Small intestine (tissue), 7 donors: ENCODE measurements at regions not wholly inside any gene's neighbourhood (a gene's known extent, or its start where the extent isn't known, plus 50 kb on each side); places are given as distances from the start of the nearest gene placed in this dataset.

Experiments
- DNase-seq, 2 donors: peaks; one replicate each; pipeline versions ENCODE4 v3.0.0 to v3.0.0-alpha.2; 2013
- FAIRE-seq: peaks from 2 replicates; lab custom pipeline; 2012; peaks lifted over from hg19 to GRCh38; lab: Jason Lieb, UNC
- H3K27ac ChIP-seq, 3 donors: one replicate each; pipeline ENCODE4 v1.5.1; 2013; ENCODE audit warnings: low read length in 2 of 3, mild to moderate bottlenecking in 2 of 3, control low read depth in 1 of 3, inconsistent platforms in 1 of 3, low read depth in 1 of 3, moderate library complexity in 1 of 3
- H3K27me3 ChIP-seq, 3 donors: one replicate each; pipeline ENCODE4 v1.6.1; 2013; ENCODE audit warnings: low read length in 3 of 3, inconsistent platforms in 1 of 3; ENCODE audit not compliant: control insufficient read depth in 3 of 3, insufficient read depth in 3 of 3
- H3K36me3 ChIP-seq, 3 donors: one replicate each; pipeline ENCODE4 v1.6.1; 2013; ENCODE audit warnings: low read length in 3 of 3, inconsistent platforms in 1 of 3, low read depth in 1 of 3, mild to moderate bottlenecking in 1 of 3, moderate library complexity in 1 of 3; ENCODE audit not compliant: control insufficient read depth in 3 of 3, insufficient read depth in 2 of 3
- H3K4me1 ChIP-seq, 3 donors: one replicate each; pipeline ENCODE4 v1.6.1; 2013; ENCODE audit warnings: low read length in 2 of 3, inconsistent platforms in 1 of 3, low read depth in 1 of 3, mild to moderate bottlenecking in 1 of 3, moderate library complexity in 1 of 3; ENCODE audit not compliant: control insufficient read depth in 3 of 3, insufficient read depth in 2 of 3
- H3K4me3 ChIP-seq, 3 donors: one replicate each; pipeline ENCODE4 v1.5.1; 2013; ENCODE audit warnings: low read length in 3 of 3, control low read depth in 1 of 3, inconsistent platforms in 1 of 3, low read depth in 1 of 3, mild to moderate bottlenecking in 1 of 3, moderate library complexity in 1 of 3
- H3K9me3 ChIP-seq, 2 donors: one replicate each; pipeline ENCODE4 v1.6.1; 2013; ENCODE audit warnings: low read depth in 1 of 2, low read length in 1 of 2; ENCODE audit not compliant: control insufficient read depth in 2 of 2, insufficient read depth in 1 of 2
- WGBS, 3 donors: extraction: QIAGEN DNeasy Blood & Tissue Kit; methylation state at CpG; one replicate each; pipeline ENCODE4 v1.1.7; 2013; 5-methylcytosine and 5-hydroxymethylcytosine counted together
- donor health status: healthy with polysubstance abuse.
- donor health status: control.
- donor health status: control.
- donor health status: Bipolar disorder and iron deficiency.
- donor health status: healthy.

DNA sequence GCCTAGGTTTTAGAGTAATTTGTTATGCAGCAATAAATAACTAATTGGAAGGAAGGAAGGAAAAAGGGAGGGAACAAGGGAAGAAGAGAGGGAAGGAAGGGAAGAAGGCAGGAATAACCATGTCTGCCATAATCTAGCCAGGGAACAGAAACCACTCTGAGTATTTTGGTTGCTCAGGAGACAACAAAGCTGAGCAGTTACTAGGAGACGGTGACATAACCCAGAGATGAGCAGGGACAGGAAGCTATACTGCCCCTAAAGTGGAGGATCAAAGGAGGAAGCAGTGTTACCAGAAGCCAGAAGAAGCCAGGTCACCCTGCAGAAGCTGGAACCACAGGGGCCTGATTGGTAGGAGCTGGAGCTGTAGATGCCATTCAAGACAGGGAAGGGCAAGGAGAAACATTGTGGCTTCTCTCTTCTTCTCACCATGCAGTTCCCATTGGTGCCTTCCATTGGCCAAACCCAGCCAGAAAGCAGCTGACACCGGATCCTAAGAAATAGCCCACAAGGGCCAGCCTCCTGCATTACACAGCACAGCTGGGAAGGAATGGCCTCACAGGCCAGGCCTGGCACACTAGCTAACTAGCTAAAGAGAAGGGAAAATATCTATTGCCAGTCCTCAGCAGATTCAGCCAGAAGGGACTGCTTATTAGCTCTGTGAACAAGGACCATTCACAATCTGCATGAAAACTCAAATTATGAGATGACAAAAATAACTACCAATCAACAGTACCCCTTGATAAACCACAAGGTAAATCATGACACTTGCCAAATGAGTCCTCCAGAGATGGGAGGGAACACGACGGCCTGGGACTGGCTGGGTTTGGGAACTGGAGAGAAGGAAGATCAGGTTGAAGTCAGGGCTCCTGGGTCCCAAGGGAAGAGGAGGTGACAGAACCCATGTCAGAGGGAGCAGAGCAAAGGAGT, 184.5 kb upstream of the NFE2L3 start:
- Histone ChIP-seq H3K9me3 (no peaks in the 10 kb centered on the region), H3K27ac (peak overlapping the region in 1 of 3 donors; percentile 58), H3K36me3 (no peaks in the 10 kb centered on the region), H3K4me1 (no peaks in the 10 kb centered on the region), H3K4me3 (no peak overlapping the region), H3K27me3 (no peaks in the 10 kb centered on the region)
- no peak for FAIRE-seq
- DNase-seq, result no peak
- WGBS, 3 donors, result 77 to 78% (median 77%) methylated on average over 4 of the region's 4 CpGs

DNA sequence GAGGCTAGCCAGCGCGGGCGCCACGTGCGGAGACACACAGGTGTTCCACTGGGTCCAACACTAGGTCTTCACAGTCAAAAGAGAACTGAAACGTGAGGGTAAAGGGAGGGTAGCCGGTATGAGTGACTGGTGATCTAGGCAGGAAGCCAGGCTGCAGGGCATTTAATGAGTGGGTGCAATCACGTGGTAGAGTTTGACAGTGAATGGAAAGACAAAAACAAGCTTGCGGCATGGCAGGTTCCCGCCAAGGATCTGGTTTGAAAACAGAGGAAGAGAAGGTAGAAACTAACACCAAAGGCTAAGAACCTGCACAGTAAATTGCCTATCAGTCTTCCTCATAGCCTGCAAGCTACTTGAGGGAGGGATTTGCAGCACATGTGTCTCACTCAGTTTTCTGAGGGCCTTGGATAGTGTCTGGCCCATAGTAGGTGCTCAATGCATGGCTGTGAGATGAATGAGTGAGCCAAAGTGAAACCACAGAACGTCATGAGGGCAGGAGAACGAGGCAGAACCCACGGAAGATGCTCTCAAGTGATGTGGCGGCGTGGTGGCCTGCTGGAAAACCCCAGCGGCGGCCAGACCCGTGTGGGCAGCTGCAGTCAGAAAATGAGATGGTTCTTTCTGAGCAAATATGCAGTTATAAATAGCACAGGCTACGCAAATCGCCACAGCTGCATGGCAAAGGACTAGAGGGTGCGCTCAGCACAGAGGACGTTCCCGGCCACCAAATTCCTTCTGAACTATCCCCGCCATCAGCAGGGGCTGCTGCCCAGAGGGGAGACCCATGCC, 183.6 kb upstream of the NFE2L3 start:
- Histone ChIP-seq H3K27me3 (no peaks in the 10 kb centered on the region), H3K4me1 (no peaks in the 10 kb centered on the region), H3K9me3 (no peaks in the 10 kb centered on the region), H3K27ac (peak overlapping the region in 1 of 3 donors; percentile 81), H3K36me3 (no peaks in the 10 kb centered on the region), H3K4me3 (no peak overlapping the region)
- WGBS, 3 donors, result 69 to 79% (median 70%) methylated on average over 24 of the region's 24 CpGs
- no peak for DNase-seq
- FAIRE-seq, result no peak

DNA sequence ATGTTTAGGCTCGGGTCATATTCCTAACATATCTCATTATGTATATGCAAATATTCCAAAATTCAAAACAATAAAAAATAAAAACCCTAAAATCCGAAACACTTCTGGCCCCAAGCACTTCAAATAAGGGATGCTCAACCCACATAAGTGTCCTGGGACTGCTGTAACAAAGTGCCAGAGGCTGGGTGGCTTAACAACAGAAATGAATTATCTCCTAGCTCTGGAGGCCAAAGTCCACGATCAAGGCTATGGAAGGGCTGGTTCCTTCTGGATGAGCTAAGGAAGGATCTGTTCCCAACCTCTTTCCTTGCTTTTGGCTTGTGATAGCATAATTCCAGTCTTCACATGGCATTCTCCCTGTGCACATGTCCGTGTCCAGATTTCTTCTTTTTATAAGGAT, 181.6 kb upstream of the NFE2L3 start:
- H3K4me3 ChIP-seq, result no peak overlapping the region
- 61 to 82% (median 74%) methylated on average over 4 of the region's 4 CpGs for WGBS, 3 donors
- no peak for FAIRE-seq
- H3K27ac ChIP-seq, result no peak overlapping the region
- H3K4me1 ChIP-seq, result no peaks in the 10 kb centered on the region
- peak in 1 of 2 donors; percentile 71 for DNase-seq
- no peaks in the 10 kb centered on the region for H3K9me3 ChIP-seq
- H3K36me3 ChIP-seq, result no peaks in the 10 kb centered on the region
- no peaks in the 10 kb centered on the region for H3K27me3 ChIP-seq

GRCh38 chr7:25970911-25971310, 181.1 kb upstream of the NFE2L3 start:
- no peaks in the 10 kb centered on the region for H3K36me3 ChIP-seq
- H3K9me3 ChIP-seq, result no peaks in the 10 kb centered on the region
- FAIRE-seq, result no peak
- no peak overlapping the region for H3K4me3 ChIP-seq
- WGBS, 3 donors, result 66 to 81% (median 79%) methylated on average over 5 of the region's 5 CpGs
- no peaks in the 10 kb centered on the region for H3K27me3 ChIP-seq
- no peak for DNase-seq
- peak overlapping the region in 1 of 3 donors; percentile 46 for H3K27ac ChIP-seq
- no peaks in the 10 kb centered on the region for H3K4me1 ChIP-seq

GRCh38 chr7:25976630-25977029, 175.4 kb upstream of the NFE2L3 start:
- DNase-seq, result no peak
- Histone ChIP-seq H3K4me1 (no peaks in the 10 kb centered on the region), H3K27ac (no peak overlapping the region), H3K27me3 (peaks cover 0 to 3% (median 0%) of the 10 kb centered on the region in 3 donors), H3K36me3 (no peaks in the 10 kb centered on the region), H3K9me3 (peaks cover 0 to 10% of the 10 kb centered on the region in 2 donors), H3K4me3 (no peak overlapping the region)
- FAIRE-seq, result no peak

DNA sequence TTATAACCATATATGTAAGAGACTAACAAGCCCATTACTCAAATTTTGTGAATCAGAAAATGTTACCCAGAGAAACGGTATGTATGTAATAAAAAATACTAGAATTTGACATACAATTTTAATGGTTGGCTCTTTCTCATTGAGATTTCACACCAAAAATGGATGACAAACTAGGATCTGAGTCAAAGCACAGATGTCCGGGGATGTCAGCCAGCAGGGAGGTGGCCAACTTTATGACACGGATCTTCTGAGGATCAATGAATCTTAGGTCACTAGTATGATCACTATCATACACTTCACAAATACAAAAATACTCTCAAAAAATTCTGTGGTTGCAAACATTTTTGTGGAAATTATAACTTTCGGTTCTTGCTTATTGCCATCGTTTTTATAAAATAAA, 173.5 kb upstream of the NFE2L3 start:
- whole genome bisulfite sequencing, 3 donors, result 85 to 91% (median 91%) methylated on average over 5 of the region's 5 CpGs

DNA sequence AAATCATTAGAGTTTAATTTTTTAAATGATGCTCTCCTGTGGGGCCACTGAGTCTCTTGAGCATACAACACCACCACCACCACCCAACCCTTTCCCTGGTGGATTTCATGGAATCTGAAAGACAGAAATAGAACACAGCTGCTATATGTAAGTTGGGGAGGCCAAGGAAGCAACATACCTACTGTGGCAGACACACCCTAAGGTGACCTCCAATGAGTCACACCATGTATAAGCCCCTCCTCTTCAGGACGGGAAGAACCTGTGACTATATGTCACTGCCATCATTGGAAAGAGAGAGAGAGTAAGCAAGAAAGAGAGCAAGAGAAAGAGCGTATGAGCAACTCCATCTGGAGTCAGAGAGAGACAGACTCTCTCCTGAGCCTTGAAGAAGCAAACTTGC, 172.4 kb upstream of the NFE2L3 start:
- Histone ChIP-seq H3K36me3 (no peaks in the 10 kb centered on the region), H3K27me3 (peaks cover 0 to 3% (median 0%) of the 10 kb centered on the region in 3 donors), H3K4me3 (no peak overlapping the region), H3K4me1 (no peaks in the 10 kb centered on the region), H3K9me3 (peaks cover 0 to 10% of the 10 kb centered on the region in 2 donors), H3K27ac (no peak overlapping the region)
- WGBS, 3 donors, result 34 to 68% (median 63%) methylated on average over 2 of the region's 2 CpGs
- DNase-seq, result no peak
- no peak for FAIRE-seq

More for the DNA sequence above, 173.5 kb upstream of the NFE2L3 start:
- H3K36me3 ChIP-seq, result no peaks in the 10 kb centered on the region
- no peak overlapping the region for H3K27ac ChIP-seq
- no peak for FAIRE-seq
- peaks cover 0 to 3% (median 0%) of the 10 kb centered on the region in 3 donors for H3K27me3 ChIP-seq
- H3K4me3 ChIP-seq, result no peak overlapping the region
- peaks cover 0 to 10% of the 10 kb centered on the region in 2 donors for H3K9me3 ChIP-seq
- H3K4me1 ChIP-seq, result no peaks in the 10 kb centered on the region
- DNase-seq, result no peak

DNA sequence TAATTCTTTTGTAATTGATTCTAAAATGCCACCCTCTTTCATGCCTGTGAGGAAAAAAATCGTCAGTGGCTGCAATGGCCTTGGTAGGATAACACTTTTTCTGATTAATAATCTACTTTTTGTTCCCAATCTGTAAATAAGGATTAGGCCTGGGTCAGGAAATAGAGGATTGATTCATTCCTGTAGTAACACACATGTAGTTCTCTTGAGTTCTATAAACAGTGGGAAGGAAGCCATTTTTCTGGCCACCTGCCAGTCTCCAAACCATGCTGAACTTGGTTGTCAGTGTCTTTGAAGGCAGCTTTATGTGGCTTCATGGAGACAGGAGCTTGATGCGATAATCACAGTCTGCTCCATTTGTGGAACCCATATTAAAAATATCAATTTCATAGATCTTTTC, 169.3 kb upstream of the NFE2L3 start:
- Histone ChIP-seq H3K36me3 (no peaks in the 10 kb centered on the region), H3K9me3 (no peaks in the 10 kb centered on the region), H3K27me3 (peaks cover 0 to 3% (median 0%) of the 10 kb centered on the region in 3 donors), H3K4me1 (no peaks in the 10 kb centered on the region), H3K4me3 (no peak overlapping the region), H3K27ac (no peak overlapping the region)
- 69 to 87% (median 73%) methylated on average over 2 of the region's 2 CpGs for WGBS, 3 donors
- FAIRE-seq (no peak), DNase-seq (no peak)
